ENCODE measurements at regions not wholly inside any gene's neighbourhood (a gene's known extent, or its start where the extent isn't known, plus 50 kb on each side); places are given as distances from the start of the nearest gene placed in this dataset.

DNA sequence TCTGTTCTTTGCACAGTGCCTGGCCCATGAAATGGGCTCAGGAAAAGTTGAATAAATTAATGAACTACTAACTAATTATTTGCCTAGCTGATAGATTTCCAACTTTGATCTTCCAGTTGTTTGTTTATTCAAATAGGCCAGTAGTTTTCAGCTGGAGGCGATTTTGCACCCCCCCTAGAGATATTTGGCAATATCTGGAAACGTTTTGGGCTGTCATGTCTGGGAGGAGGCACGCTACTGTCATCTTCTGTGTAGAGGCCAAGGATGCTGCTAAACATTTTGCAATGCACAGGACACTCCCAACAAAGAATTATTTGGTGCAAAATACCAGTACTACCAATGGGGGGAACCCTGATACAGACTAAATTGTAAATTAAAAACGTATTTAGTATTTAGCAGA lies 81.9 kb downstream of the VCX2 start:
- TF ChIP-seq POLR2A (IDR thresholded peaks at IDR 0.05; ENCODE audit: low read depth) (no peak), EP300 (IDR thresholded peaks at IDR 0.05) (no peak), POLR2AphosphoS5 (IDR thresholded peaks at IDR 0.05) (no peak)
- TF ChIP-seq, protein P1, sequence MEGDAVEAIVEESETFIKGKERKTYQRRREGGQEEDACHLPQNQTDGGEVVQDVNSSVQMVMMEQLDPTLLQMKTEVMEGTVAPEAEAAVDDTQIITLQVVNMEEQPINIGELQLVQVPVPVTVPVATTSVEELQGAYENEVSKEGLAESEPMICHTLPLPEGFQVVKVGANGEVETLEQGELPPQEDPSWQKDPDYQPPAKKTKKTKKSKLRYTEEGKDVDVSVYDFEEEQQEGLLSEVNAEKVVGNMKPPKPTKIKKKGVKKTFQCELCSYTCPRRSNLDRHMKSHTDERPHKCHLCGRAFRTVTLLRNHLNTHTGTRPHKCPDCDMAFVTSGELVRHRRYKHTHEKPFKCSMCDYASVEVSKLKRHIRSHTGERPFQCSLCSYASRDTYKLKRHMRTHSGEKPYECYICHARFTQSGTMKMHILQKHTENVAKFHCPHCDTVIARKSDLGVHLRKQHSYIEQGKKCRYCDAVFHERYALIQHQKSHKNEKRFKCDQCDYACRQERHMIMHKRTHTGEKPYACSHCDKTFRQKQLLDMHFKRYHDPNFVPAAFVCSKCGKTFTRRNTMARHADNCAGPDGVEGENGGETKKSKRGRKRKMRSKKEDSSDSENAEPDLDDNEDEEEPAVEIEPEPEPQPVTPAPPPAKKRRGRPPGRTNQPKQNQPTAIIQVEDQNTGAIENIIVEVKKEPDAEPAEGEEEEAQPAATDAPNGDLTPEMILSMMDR (IDR thresholded peaks at IDR 0.05), result no peak
- Histone ChIP-seq H3K4me1 (peaks cover 0 to 5% (median 0%) of the 10 kb centered on the region in 4 donors), H3K27ac (replicated peaks in 1 of 4) (no peak overlapping the region), H3K9me3 (no peaks in the 10 kb centered on the region), H3K4me3 (no peak overlapping the region), H3K27me3 (no peaks in the 10 kb centered on the region), H3K36me3 (no peaks in the 10 kb centered on the region)
- intact Hi-C loops (cut with DNase I), result no loop called here
- 51% methylated on average over 4 of the region's 4 CpGs for whole genome bisulfite sequencing
- DNase-seq (ENCODE audit: extremely low spot score), result no peak

DNA sequence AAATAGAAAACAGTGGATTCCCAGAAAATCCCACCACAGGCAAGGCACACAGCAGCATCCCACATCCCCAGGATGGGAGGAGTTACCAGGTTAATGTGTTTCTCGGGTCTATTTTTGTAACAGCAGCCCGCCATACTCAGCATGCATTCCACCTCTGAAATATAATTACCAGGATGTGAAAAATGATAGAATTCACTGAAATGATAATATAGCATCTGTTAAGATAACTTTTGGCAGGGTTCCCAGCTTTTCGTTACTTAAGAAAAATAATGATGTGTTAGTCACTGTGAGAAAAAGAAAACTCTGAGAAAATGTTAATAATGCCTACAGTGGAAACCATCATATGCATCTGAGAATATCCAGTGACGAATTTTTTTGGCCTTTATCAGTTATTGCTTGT lies 87.1 kb downstream of the VCX2 start:
- TF ChIP-seq POLR2A (IDR thresholded peaks at IDR 0.05; ENCODE audit: low read depth) (no peak), POLR2AphosphoS5 (IDR thresholded peaks at IDR 0.05) (no peak), EP300 (IDR thresholded peaks at IDR 0.05) (no peak)
- TF ChIP-seq, protein P1 (IDR thresholded peaks at IDR 0.05), result no peak
- no peaks in the 10 kb centered on the region for H3K27me3 ChIP-seq
- H3K9me3 ChIP-seq, result no peaks in the 10 kb centered on the region
- DNase-seq (ENCODE audit: extremely low spot score), result no peak
- no peak overlapping the region for H3K4me3 ChIP-seq
- WGBS, result 19% methylated on average over 4 of the region's 4 CpGs
- peak overlapping the region; percentile 19 to 54 (median 42) for H3K27ac ChIP-seq (replicated peaks in 1 of 4)
- no peaks in the 10 kb centered on the region for H3K36me3 ChIP-seq
- intact Hi-C loops (cut with DNase I), result no loop called here
- peaks cover 0 to 15% (median 4%) of the 10 kb centered on the region in 4 donors for H3K4me1 ChIP-seq

DNA sequence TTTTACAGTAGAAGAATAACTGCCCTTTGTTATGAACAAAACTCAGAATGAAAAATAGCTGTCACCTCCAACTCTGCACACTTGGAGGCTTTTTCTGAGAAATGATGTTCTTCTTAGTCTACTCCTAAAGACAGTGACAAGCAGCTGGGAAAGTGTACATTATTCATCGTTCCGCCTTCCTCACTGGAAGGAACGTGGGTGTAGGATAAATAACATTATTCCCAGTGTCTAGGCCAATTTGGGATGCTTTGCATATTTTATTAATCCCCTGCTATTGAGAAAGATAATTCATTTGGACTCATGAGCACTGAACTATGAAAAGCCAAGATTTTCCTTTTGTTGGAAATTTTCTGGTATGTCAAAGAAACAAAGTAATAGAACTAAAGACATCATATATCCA lies 87.8 kb downstream of the VCX2 start:
- H3K27ac ChIP-seq (replicated peaks in 1 of 4), result peak overlapping the region in 3 of 4 donors; percentile 40 to 54 (median 43)
- H3K9me3 ChIP-seq, result no peaks in the 10 kb centered on the region
- no peak overlapping the region for H3K4me3 ChIP-seq
- DNase-seq (ENCODE audit: extremely low spot score), result no peak
- peaks cover 0 to 15% (median 4%) of the 10 kb centered on the region in 4 donors for H3K4me1 ChIP-seq
- TF ChIP-seq POLR2A (IDR thresholded peaks at IDR 0.05; ENCODE audit: low read depth), result no peak
- no peak for TF ChIP-seq POLR2AphosphoS5 (IDR thresholded peaks at IDR 0.05)
- H3K27me3 ChIP-seq, result no peaks in the 10 kb centered on the region
- WGBS, result 30% methylated on average over 3 of the region's 3 CpGs
- intact Hi-C loops (cut with DNase I), result no loop called here
- H3K36me3 ChIP-seq, result no peaks in the 10 kb centered on the region

DNA sequence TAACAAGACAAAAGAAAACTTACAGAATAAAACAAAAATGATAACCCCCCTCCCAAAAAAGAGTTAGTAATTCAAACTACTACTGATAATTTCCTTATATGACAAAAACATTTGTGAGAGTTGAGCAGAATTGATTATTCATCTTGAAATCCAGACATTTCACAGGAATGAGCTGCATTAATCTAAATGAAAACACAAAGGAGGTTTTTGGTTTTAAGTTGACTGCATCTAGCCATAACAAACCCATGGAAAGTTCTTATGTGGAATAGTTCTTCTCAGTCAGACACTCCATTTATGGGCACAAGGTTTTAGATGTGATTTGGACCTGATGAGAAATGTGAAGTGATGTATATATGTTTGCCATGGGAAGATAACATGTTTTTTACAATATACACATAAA lies 95.4 kb downstream of the VCX2 start:
- TF ChIP-seq, protein P1 (IDR thresholded peaks at IDR 0.05), result no peak
- H3K4me1 ChIP-seq, result no peaks in the 10 kb centered on the region
- H3K27me3 ChIP-seq, result no peaks in the 10 kb centered on the region
- H3K4me3 ChIP-seq, result no peak overlapping the region
- H3K27ac ChIP-seq (replicated peaks in 1 of 4), result no peak overlapping the region
- intact Hi-C loops (cut with DNase I), result no loop called here
- H3K36me3 ChIP-seq, result no peaks in the 10 kb centered on the region
- no peaks in the 10 kb centered on the region for H3K9me3 ChIP-seq
- no peak for DNase-seq (ENCODE audit: extremely low spot score)

DNA sequence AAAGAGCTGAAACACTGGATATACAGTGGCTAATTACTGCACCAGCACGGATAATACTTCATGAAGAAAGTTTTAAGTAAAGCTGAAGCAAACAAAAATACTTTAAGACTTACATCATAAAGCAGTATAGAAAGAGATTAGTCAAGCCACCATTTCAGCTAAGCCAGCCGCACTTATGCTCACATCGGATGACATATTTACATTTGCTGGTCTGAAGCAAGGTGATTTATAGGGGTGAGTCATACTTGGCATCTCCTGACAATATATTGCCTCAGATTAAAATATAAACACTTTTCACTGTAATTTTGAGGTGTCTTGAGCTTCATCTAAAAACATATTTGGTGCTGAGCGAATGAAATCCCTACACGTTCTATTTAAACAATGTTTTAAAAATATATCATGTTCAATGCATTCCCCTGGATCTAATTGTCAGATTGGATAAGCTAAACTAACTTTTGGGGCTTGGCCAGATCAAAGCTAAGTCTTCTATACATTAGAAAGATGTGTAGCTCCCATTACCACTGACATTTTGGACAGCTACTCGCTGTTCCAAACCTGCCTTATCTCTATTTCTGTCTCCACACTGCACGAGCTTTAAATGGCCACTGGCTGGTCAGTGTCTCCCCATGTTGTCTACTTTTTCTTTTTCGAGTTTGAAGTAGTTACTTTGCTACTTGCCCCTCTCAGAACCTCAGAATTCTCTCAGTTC lies 103.2 kb downstream of the VCX2 start:
- peaks cover 6 to 30% (median 18%) of the 10 kb centered on the region in 4 donors for H3K4me1 ChIP-seq
- H3K36me3 ChIP-seq, result no peaks in the 10 kb centered on the region
- no peaks in the 10 kb centered on the region for H3K27me3 ChIP-seq
- intact Hi-C loops (cut with DNase I), result no loop called here
- H3K9me3 ChIP-seq, result no peaks in the 10 kb centered on the region
- TF ChIP-seq POLR2AphosphoS5 (IDR thresholded peaks at IDR 0.05), result peak in 1 of 2 donors; percentile 50
- TF ChIP-seq, protein P1 (IDR thresholded peaks at IDR 0.05), result no peak
- DNase-seq (ENCODE audit: extremely low spot score), result no peak
- WGBS, result 39% methylated on average over 8 of the region's 8 CpGs
- H3K4me3 ChIP-seq, result no peak overlapping the region
- peak overlapping the region in 2 of 4 donors; percentile 33 to 41 for H3K27ac ChIP-seq (replicated peaks in 1 of 4)

Measured in esophagus muscularis mucosa (tissue), 4 donors.